ENCODE measurements at regions not wholly inside any gene's neighbourhood (a gene's known extent, or its start where the extent isn't known, plus 50 kb on each side); places are given as distances from the start of the nearest gene placed in this dataset.

DNA sequence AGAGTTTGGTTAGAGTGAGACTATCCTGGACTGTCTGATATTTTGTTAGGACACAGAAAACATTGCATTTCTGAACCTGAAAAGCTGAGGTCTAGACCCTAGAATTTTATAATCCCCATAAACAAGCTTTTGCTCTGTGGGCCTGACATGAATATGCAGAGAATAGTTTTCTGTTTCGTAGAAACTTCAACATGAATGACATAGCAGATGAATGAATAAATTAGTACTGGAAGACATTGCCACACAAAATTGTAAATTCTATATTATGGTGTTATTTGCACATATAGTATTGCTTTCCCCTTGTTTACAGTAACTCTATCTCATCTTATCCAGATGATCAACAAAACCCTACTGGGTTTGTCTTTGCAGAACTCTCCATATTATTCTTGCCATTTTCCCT is 54.9 kb upstream of the MAML3 start:
- no peak for DNase-seq

Measured in activated CD4-positive, alpha-beta T cell treated with anti-CD3 and anti-CD28 coated beads, Interleukin-2, amount 50 U/mL, for 48 hours (primary cell).